ENCODE measurements at regions not wholly inside any gene's neighbourhood (a gene's known extent, or its start where the extent isn't known, plus 50 kb on each side); places are given as distances from the start of the nearest gene placed in this dataset.

DNA sequence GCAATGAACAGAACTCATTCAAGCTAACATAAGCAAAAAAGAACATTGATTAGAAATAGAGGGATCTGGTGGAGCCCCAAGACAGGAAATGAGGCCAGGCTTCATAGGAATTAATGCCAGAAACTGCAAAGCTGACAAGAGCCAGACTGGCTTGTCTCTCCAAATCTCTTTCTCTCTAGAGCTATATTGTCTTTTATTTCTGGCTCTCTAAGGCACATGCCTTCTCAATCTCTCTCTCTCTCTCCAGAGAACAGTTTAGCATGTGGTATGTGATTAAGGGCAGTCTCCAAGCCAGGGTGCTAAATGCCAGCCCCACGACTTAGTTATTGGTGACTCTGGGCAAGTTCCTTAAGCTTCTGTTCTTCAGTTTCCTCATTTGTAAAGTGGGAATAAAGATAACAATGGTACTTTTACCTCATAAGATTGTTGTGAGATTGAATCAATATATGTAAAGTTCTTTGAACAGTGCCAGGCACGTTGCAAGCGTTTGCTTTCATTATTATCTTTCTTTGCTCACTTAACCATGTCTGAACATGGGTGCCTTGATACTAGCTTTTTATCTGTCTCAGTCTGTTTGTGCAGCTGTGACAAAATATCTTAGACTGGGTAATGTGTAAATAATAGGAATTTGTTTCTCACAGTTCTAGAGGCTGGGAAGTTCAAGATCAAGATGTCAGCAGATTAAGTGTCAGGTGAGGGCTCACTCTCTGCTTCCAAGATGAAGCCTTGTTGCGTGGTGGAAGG lies 123.2 kb downstream of the BDH1 start (continued):
- TF ChIP-seq ZNF687 (IDR thresholded peaks at IDR 0.05) (no peak), SIN3A (IDR thresholded peaks at IDR 0.05; ENCODE audit: low read depth, low read length) (no peak), USF2 (IDR thresholded peaks at IDR 0.05; ENCODE audit: borderline replicate concordance, low read depth, low read length) (no peak), KDM1A (IDR thresholded peaks at IDR 0.05; ENCODE audit: borderline replicate concordance) (no peak), JUNB (IDR thresholded peaks at IDR 0.05) (no peak), PAX8 (IDR thresholded peaks at IDR 0.05) (no peak), ZZZ3 (IDR thresholded peaks at IDR 0.05; ENCODE audit: control insufficient read depth, insufficient read length, low read depth) (no peak), TARDBP (IDR thresholded peaks at IDR 0.05; ENCODE audit: borderline replicate concordance) (no peak), E2F4 (IDR thresholded peaks at IDR 0.05; ENCODE audit: low read depth, low read length) (no peak), SIX5 (IDR thresholded peaks at IDR 0.05; ENCODE audit: low read depth, low read length, severe bottlenecking) (no peak)
- TF ChIP-seq, protein P1, sequence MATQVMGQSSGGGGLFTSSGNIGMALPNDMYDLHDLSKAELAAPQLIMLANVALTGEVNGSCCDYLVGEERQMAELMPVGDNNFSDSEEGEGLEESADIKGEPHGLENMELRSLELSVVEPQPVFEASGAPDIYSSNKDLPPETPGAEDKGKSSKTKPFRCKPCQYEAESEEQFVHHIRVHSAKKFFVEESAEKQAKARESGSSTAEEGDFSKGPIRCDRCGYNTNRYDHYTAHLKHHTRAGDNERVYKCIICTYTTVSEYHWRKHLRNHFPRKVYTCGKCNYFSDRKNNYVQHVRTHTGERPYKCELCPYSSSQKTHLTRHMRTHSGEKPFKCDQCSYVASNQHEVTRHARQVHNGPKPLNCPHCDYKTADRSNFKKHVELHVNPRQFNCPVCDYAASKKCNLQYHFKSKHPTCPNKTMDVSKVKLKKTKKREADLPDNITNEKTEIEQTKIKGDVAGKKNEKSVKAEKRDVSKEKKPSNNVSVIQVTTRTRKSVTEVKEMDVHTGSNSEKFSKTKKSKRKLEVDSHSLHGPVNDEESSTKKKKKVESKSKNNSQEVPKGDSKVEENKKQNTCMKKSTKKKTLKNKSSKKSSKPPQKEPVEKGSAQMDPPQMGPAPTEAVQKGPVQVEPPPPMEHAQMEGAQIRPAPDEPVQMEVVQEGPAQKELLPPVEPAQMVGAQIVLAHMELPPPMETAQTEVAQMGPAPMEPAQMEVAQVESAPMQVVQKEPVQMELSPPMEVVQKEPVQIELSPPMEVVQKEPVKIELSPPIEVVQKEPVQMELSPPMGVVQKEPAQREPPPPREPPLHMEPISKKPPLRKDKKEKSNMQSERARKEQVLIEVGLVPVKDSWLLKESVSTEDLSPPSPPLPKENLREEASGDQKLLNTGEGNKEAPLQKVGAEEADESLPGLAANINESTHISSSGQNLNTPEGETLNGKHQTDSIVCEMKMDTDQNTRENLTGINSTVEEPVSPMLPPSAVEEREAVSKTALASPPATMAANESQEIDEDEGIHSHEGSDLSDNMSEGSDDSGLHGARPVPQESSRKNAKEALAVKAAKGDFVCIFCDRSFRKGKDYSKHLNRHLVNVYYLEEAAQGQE (IDR thresholded peaks at IDR 0.05; ENCODE audit: low read depth, low read length), result no peak

Data from GM12878 (cell line).